ENCODE measurements at regions not wholly inside any gene's neighbourhood (a gene's known extent, or its start where the extent isn't known, plus 50 kb on each side); places are given as distances from the start of the nearest gene placed in this dataset.

GRCh38 chr5:15070907-15071306 lies 199.3 kb upstream of the ANKH start:
- no peaks in the 10 kb centered on the region for H3K27me3 ChIP-seq (ENCODE audit: control insufficient read depth, insufficient read depth, low read length)
- H3K4me1 ChIP-seq (ENCODE audit: control insufficient read depth, extremely low read depth, insufficient read depth, low read length) = no peaks in the 10 kb centered on the region
- H3K9ac ChIP-seq (ENCODE audit: insufficient read depth, low read length) = no peak overlapping the region
- no peak overlapping the region for H3K4me2 ChIP-seq (ENCODE audit: extremely low read depth, insufficient read depth, low read length)
- TF ChIP-seq EZH2 (IDR thresholded peaks at IDR 0.05; ENCODE audit: low read length, missing control alignments) (no peak), CTCF (conservative IDR thresholded peaks at IDR 0.05 in 1 of 2, IDR thresholded peaks at IDR 0.05 in 1 of 2; ENCODE audit: low read depth in 1 of 2, low read length in 2 of 2) (no peak)
- DNase-seq (ENCODE audit: low read depth in 2 of 2) = no peak
- no peaks in the 10 kb centered on the region for H4K20me1 ChIP-seq (ENCODE audit: control insufficient read depth, extremely low read depth, insufficient read depth, low read length)
- no peaks in the 10 kb centered on the region for H3K79me2 ChIP-seq (ENCODE audit: control insufficient read depth, insufficient read depth, low read length)
- no peaks in the 10 kb centered on the region for H3K36me3 ChIP-seq (ENCODE audit: control insufficient read depth, insufficient read depth, low read length)
- no peak overlapping the region for H2AFZ ChIP-seq (ENCODE audit: low read length)
- H3K9me3 ChIP-seq (ENCODE audit: control insufficient read depth, insufficient read depth, low read depth, low read length) = no peaks in the 10 kb centered on the region
- H3K4me3 ChIP-seq (replicated peaks in 1 of 4; ENCODE audit: control extremely low read depth in 1 of 4, insufficient read depth in 1 of 4, low read depth in 3 of 4, low read length in 4 of 4) = no peak overlapping the region
- no peak overlapping the region for H3K27ac ChIP-seq (ENCODE audit: insufficient read depth, low read length)

- H3K9me3 ChIP-seq (ENCODE audit: control insufficient read depth, insufficient read depth, low read depth, low read length) = no peaks in the 10 kb centered on the region
- no peaks in the 10 kb centered on the region for H3K79me2 ChIP-seq (ENCODE audit: control insufficient read depth, insufficient read depth, low read length)
- H4K20me1 ChIP-seq (ENCODE audit: control insufficient read depth, extremely low read depth, insufficient read depth, low read length) = no peaks in the 10 kb centered on the region
- no peaks in the 10 kb centered on the region for H3K27me3 ChIP-seq (ENCODE audit: control insufficient read depth, insufficient read depth, low read length)
- H3K4me2 ChIP-seq (ENCODE audit: extremely low read depth, insufficient read depth, low read length) = no peak overlapping the region
- no peak overlapping the region for H2AFZ ChIP-seq (ENCODE audit: low read length)
- no peak overlapping the region for H3K9ac ChIP-seq (ENCODE audit: insufficient read depth, low read length)
- H3K36me3 ChIP-seq (ENCODE audit: control insufficient read depth, insufficient read depth, low read length) = no peaks in the 10 kb centered on the region
- H3K4me3 ChIP-seq (replicated peaks in 1 of 4; ENCODE audit: control extremely low read depth in 1 of 4, insufficient read depth in 1 of 4, low read depth in 3 of 4, low read length in 4 of 4) = no peak overlapping the region
- no peak for DNase-seq (ENCODE audit: low read depth in 2 of 2)
- no peak overlapping the region for H3K27ac ChIP-seq (ENCODE audit: insufficient read depth, low read length)
- TF ChIP-seq EZH2 (IDR thresholded peaks at IDR 0.05; ENCODE audit: low read length, missing control alignments) (no peak), CTCF (conservative IDR thresholded peaks at IDR 0.05 in 1 of 2, IDR thresholded peaks at IDR 0.05 in 1 of 2; ENCODE audit: low read depth in 1 of 2, low read length in 2 of 2) (no peak)
- no peaks in the 10 kb centered on the region for H3K4me1 ChIP-seq (ENCODE audit: control insufficient read depth, extremely low read depth, insufficient read depth, low read length)
These were observed 197.9 kb upstream of the ANKH start for GRCh38 chr5:15069407-15069905.

- TF ChIP-seq CTCF (conservative IDR thresholded peaks at IDR 0.05 in 1 of 2, IDR thresholded peaks at IDR 0.05 in 1 of 2; ENCODE audit: low read depth in 1 of 2, low read length in 2 of 2) (no peak), EZH2 (IDR thresholded peaks at IDR 0.05; ENCODE audit: low read length, missing control alignments) (no peak)
- Histone ChIP-seq H3K79me2 (ENCODE audit: control insufficient read depth, insufficient read depth, low read length) (no peaks in the 10 kb centered on the region), H3K4me2 (ENCODE audit: extremely low read depth, insufficient read depth, low read length) (no peak overlapping the region), H3K27me3 (ENCODE audit: control insufficient read depth, insufficient read depth, low read length) (no peaks in the 10 kb centered on the region), H2AFZ (ENCODE audit: low read length) (no peak overlapping the region), H3K36me3 (ENCODE audit: control insufficient read depth, insufficient read depth, low read length) (no peaks in the 10 kb centered on the region), H4K20me1 (ENCODE audit: control insufficient read depth, extremely low read depth, insufficient read depth, low read length) (no peaks in the 10 kb centered on the region), H3K9me3 (ENCODE audit: control insufficient read depth, insufficient read depth, low read depth, low read length) (no peaks in the 10 kb centered on the region), H3K27ac (ENCODE audit: insufficient read depth, low read length) (no peak overlapping the region), H3K4me1 (ENCODE audit: control insufficient read depth, extremely low read depth, insufficient read depth, low read length) (no peaks in the 10 kb centered on the region), H3K4me3 (replicated peaks in 1 of 4; ENCODE audit: control extremely low read depth in 1 of 4, insufficient read depth in 1 of 4, low read depth in 3 of 4, low read length in 4 of 4) (no peak overlapping the region), H3K9ac (ENCODE audit: insufficient read depth, low read length) (no peak overlapping the region)
- no peak for DNase-seq (ENCODE audit: low read depth in 2 of 2)
These were observed 193.5 kb upstream of the ANKH start for GRCh38 chr5:15065091-15065490.
